Mesenchymal stem cell (in vitro differentiated cells and primary cell): ENCODE measurements at regions not wholly inside any gene's neighbourhood (a gene's known extent, or its start where the extent isn't known, plus 50 kb on each side); places are given as distances from the start of the nearest gene placed in this dataset.

Experiments used
- DNase-seq: peaks from one replicate; pipeline ENCODE4 v3.0.0-alpha.2; 2013
- H2AFZ ChIP-seq: one replicate; pipeline ENCODE4 v1.6.1; 2013; ENCODE audit warnings: low read depth, mild to moderate bottlenecking, control low read depth, inconsistent platforms, low read length, moderate library complexity
- H2AK5ac ChIP-seq: 2 replicates; pipeline ENCODE4 v1.6.1; 2013; ENCODE audit warnings: low read length, moderate library complexity, mild to moderate bottlenecking, inconsistent platforms; ENCODE audit not compliant: severe bottlenecking
- H2BK120ac ChIP-seq: one replicate; pipeline ENCODE4 v1.6.1; 2013; ENCODE audit warnings: low read depth, mild to moderate bottlenecking, inconsistent platforms, low read length, moderate library complexity
- H2BK12ac ChIP-seq, 2 experiments: one replicate each; pipeline ENCODE4 v1.6.1; 2013; ENCODE audit warnings: inconsistent platforms in 2 of 2, low read length in 2 of 2, mild to moderate bottlenecking in 2 of 2, moderate library complexity in 2 of 2, control low read depth in 1 of 2
- H2BK15ac ChIP-seq: one replicate; pipeline ENCODE4 v1.6.1; 2013; ENCODE audit warnings: mild to moderate bottlenecking, low read depth, inconsistent platforms; ENCODE audit not compliant: poor library complexity, severe bottlenecking
- H2BK5ac ChIP-seq: 2 replicates; pipeline ENCODE4 v1.6.1; 2013; ENCODE audit warnings: low read depth, mild to moderate bottlenecking, low read length, control low read depth, inconsistent platforms; ENCODE audit not compliant: poor library complexity, severe bottlenecking
- H3K14ac ChIP-seq, 2 experiments: one replicate each; pipeline ENCODE4 v1.6.1; 2013; ENCODE audit warnings: inconsistent platforms in 2 of 2, low read length in 2 of 2, control low read depth in 1 of 2, mild to moderate bottlenecking in 1 of 2, moderate library complexity in 1 of 2
- H3K18ac ChIP-seq, 2 experiments: one replicate each; pipeline ENCODE4 v1.6.1; 2013; ENCODE audit warnings: inconsistent platforms in 2 of 2, low read length in 2 of 2, control low read depth in 1 of 2, low read depth in 1 of 2, mild to moderate bottlenecking in 1 of 2
- H3K23ac ChIP-seq, 2 experiments: one replicate each; pipeline ENCODE4 v1.6.1; 2013; ENCODE audit warnings: inconsistent platforms in 2 of 2, low read length in 2 of 2, mild to moderate bottlenecking in 2 of 2, moderate library complexity in 2 of 2, control low read depth in 1 of 2
- H3K27ac ChIP-seq: 2 replicates; pipeline ENCODE4 v1.5.1; 2013; ENCODE audit warnings: mild to moderate bottlenecking, moderate library complexity, low read length, control low read depth, inconsistent platforms; ENCODE audit not compliant: poor library complexity, severe bottlenecking
- H3K27me3 ChIP-seq, 2 experiments: 2 replicates each; pipeline versions ENCODE4 v1.6.1 to v1.7.0; 2013; ENCODE audit warnings: low read length in 2 of 2, mild to moderate bottlenecking in 2 of 2, moderate library complexity in 2 of 2, control low read depth in 1 of 2, inconsistent platforms in 1 of 2; ENCODE audit not compliant: control insufficient read depth in 1 of 2, insufficient read depth in 1 of 2
- H3K36me3 ChIP-seq, 2 experiments: 2 replicates each; pipeline versions ENCODE4 v1.6.1 to v1.7.0; 2013; ENCODE audit warnings: low read length in 2 of 2, control low read depth in 1 of 2, inconsistent platforms in 1 of 2, low read depth in 1 of 2, mild to moderate bottlenecking in 1 of 2; ENCODE audit not compliant: insufficient read depth in 2 of 2, control insufficient read depth in 1 of 2
- H3K4ac ChIP-seq, 2 experiments: one replicate each; pipeline ENCODE4 v1.6.1; 2013; ENCODE audit warnings: inconsistent platforms in 2 of 2, low read length in 2 of 2, mild to moderate bottlenecking in 2 of 2, moderate library complexity in 2 of 2, control low read depth in 1 of 2, low read depth in 1 of 2
- H3K4me1 ChIP-seq: 2 replicates; pipeline ENCODE4 v1.6.1; 2013; ENCODE audit warnings: low read depth, low read length, control low read depth; ENCODE audit not compliant: control insufficient read depth, insufficient read depth
- H3K4me2 ChIP-seq: 2 replicates; pipeline ENCODE4 v1.6.1; 2013; ENCODE audit warnings: low read length, mild to moderate bottlenecking, inconsistent platforms; ENCODE audit not compliant: poor library complexity, severe bottlenecking
- H3K4me3 ChIP-seq, 2 experiments: 2 replicates each; pipeline versions ENCODE4 v1.5.1 to v1.7.0; 2013; ENCODE audit warnings: low read length in 2 of 2, mild to moderate bottlenecking in 2 of 2, control low read depth in 1 of 2, low read depth in 1 of 2; ENCODE audit not compliant: insufficient read depth in 1 of 2
- H3K79me1 ChIP-seq: replicated peaks from 2 replicates; pipeline ENCODE4 v1.6.1; 2013; ENCODE audit warnings: mild to moderate bottlenecking, control low read depth, low read length, inconsistent platforms; ENCODE audit not compliant: poor library complexity, severe bottlenecking
- H3K9ac ChIP-seq: 2 replicates; pipeline ENCODE4 v1.7.0; 2013; ENCODE audit warnings: mild to moderate bottlenecking, low read length, moderate library complexity
- H3K9me3 ChIP-seq: 2 replicates; pipeline ENCODE4 v1.7.0; 2013; ENCODE audit warnings: mild to moderate bottlenecking, low read length; ENCODE audit not compliant: control insufficient read depth
- H4K8ac ChIP-seq: one replicate; pipeline ENCODE4 v1.6.1; 2013; ENCODE audit warnings: inconsistent platforms, mild to moderate bottlenecking, low read length, moderate library complexity
- H4K91ac ChIP-seq: one replicate; pipeline ENCODE4 v1.6.1; 2013; ENCODE audit warnings: mild to moderate bottlenecking, low read length, inconsistent platforms
- WGBS: methylation state at CpG from one replicate; pipeline ENCODE4 v1.1.7; 2013; ENCODE audit warnings: mixed read lengths; 5-methylcytosine and 5-hydroxymethylcytosine counted together

- Histone ChIP-seq H4K8ac (no peak overlapping the region), H3K9ac (no peak overlapping the region), H4K91ac (no peak overlapping the region), H3K4ac (no peak overlapping the region), H3K4me2 (no peak overlapping the region), H2BK15ac (no peak overlapping the region), H3K9me3 (no peaks in the 10 kb centered on the region), H3K27ac (no peak overlapping the region), H3K79me1 (no peaks in the 10 kb centered on the region), H2AFZ (no peak overlapping the region), H3K23ac (no peak overlapping the region), H2AK5ac (no peak overlapping the region), H3K27me3 (peaks cover 0 to 11% of the 10 kb centered on the region in 2 experiments), H3K4me3 (no peak overlapping the region), H2BK120ac (no peak overlapping the region), H2BK12ac (no peak overlapping the region), H3K4me1 (no peaks in the 10 kb centered on the region), H2BK5ac (no peak overlapping the region), H3K14ac (no peak overlapping the region), H3K36me3 (no peaks in the 10 kb centered on the region), H3K18ac (no peak overlapping the region)
- DNase-seq: no peak
- WGBS: 83% methylated on average over 7 of the region's 9 CpGs
Measured at GRCh38 chr1:181412746-181413145, 70.6 kb upstream of the CACNA1E start.

- Histone ChIP-seq H2BK5ac (no peak overlapping the region), H4K8ac (no peak overlapping the region), H3K4me1 (no peaks in the 10 kb centered on the region), H3K27me3 (peaks cover 0 to 11% of the 10 kb centered on the region in 2 experiments), H3K4ac (no peak overlapping the region), H2AFZ (no peak overlapping the region), H3K23ac (no peak overlapping the region), H3K14ac (no peak overlapping the region), H3K9ac (no peak overlapping the region), H2AK5ac (no peak overlapping the region), H2BK120ac (no peak overlapping the region), H2BK15ac (no peak overlapping the region), H3K36me3 (no peaks in the 10 kb centered on the region), H2BK12ac (no peak overlapping the region), H3K9me3 (no peaks in the 10 kb centered on the region), H4K91ac (no peak overlapping the region), H3K18ac (no peak overlapping the region), H3K4me2 (no peak overlapping the region), H3K4me3 (no peak overlapping the region), H3K79me1 (no peaks in the 10 kb centered on the region), H3K27ac (no peak overlapping the region)
- no peak for DNase-seq
- WGBS: 89% methylated on average over 52 of the region's 56 CpGs
Measured at GRCh38 chr1:181413195-181413815, 70.0 kb upstream of the CACNA1E start.

- Histone ChIP-seq H2BK5ac (no peak overlapping the region), H2BK15ac (no peak overlapping the region), H3K4ac (no peak overlapping the region), H3K27me3 (peaks cover 0 to 14% of the 10 kb centered on the region in 2 experiments), H3K18ac (no peak overlapping the region), H3K14ac (no peak overlapping the region), H2AK5ac (no peak overlapping the region), H2BK120ac (no peak overlapping the region), H3K4me3 (no peak overlapping the region), H4K8ac (no peak overlapping the region), H4K91ac (no peak overlapping the region), H3K79me1 (no peaks in the 10 kb centered on the region), H3K36me3 (no peaks in the 10 kb centered on the region), H3K4me1 (no peaks in the 10 kb centered on the region), H2AFZ (no peak overlapping the region), H3K4me2 (no peak overlapping the region), H3K9me3 (no peaks in the 10 kb centered on the region), H3K9ac (no peak overlapping the region), H3K27ac (no peak overlapping the region), H3K23ac (no peak overlapping the region), H2BK12ac (no peak overlapping the region)
- no peak for DNase-seq
- WGBS: 94% methylated on average over 1 of the region's 2 CpGs
Measured at GRCh38 chr1:181413836-181414235, 69.5 kb upstream of the CACNA1E start.

GRCh38 chr1:181416268-181416860 lies 67.0 kb upstream of the CACNA1E start:
- Histone ChIP-seq H4K91ac (no peak overlapping the region), H3K4ac (no peak overlapping the region), H2AK5ac (no peak overlapping the region), H3K23ac (no peak overlapping the region), H2BK5ac (no peak overlapping the region), H2BK12ac (no peak overlapping the region), H3K36me3 (no peaks in the 10 kb centered on the region), H3K4me3 (no peak overlapping the region), H2AFZ (no peak overlapping the region), H3K14ac (no peak overlapping the region), H2BK120ac (no peak overlapping the region), H4K8ac (no peak overlapping the region), H3K18ac (no peak overlapping the region), H3K4me2 (no peak overlapping the region), H3K9me3 (no peaks in the 10 kb centered on the region), H3K9ac (no peak overlapping the region), H2BK15ac (no peak overlapping the region), H3K27me3 (peaks cover 0 to 14% of the 10 kb centered on the region in 2 experiments), H3K4me1 (no peaks in the 10 kb centered on the region), H3K79me1 (no peaks in the 10 kb centered on the region), H3K27ac (no peak overlapping the region)
- no peak for DNase-seq
- 63% methylated on average over 7 of the region's 7 CpGs for WGBS
